ENCODE measurements at regions not wholly inside any gene's neighbourhood (a gene's known extent, or its start where the extent isn't known, plus 50 kb on each side); places are given as distances from the start of the nearest gene placed in this dataset.

- no peak for DNase-seq (ENCODE audit: low read depth in 3 of 3)
Observed at GRCh38 chr10:4264209-4264865, 479.3 kb upstream of the KLF6 start.

- DNase-seq (ENCODE audit: low read depth in 3 of 3) = no peak
Observed at GRCh38 chr10:4263601-4263921, 478.6 kb upstream of the KLF6 start.

DNA sequence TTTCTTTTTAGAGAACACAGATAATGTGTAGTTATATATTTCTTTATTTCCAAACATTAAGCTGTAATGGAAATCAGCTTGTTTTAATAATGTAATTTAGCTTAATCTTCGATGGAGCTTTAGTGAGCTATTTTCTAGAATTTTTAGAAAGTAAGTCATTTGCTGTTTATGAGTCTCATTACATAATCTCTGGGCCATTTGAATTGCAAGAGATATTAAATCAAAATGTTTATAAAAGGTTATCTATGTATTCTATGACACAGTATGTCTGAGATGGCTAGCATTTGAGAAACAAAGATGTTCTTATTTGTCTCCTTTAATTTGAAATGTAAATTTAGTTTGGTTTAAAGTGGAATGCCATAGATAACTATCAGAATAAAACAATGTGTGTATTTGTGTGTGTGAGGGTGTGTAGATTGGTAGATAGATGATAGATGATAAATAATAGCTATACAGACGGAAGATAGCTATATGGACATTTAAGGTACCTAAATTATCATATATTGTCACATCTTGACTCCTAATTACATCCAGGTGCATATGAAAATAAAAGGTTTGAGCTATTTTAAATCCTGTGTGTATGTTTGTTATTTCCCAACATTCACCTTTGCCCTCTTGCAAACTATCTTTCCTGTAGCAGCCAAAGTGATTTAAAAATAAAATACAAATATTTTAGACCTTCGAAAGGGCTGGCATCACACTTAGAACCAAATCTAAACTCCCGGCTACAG lies 478.0 kb upstream of the KLF6 start:
- no peak for DNase-seq (ENCODE audit: low read depth in 3 of 3)

DNA sequence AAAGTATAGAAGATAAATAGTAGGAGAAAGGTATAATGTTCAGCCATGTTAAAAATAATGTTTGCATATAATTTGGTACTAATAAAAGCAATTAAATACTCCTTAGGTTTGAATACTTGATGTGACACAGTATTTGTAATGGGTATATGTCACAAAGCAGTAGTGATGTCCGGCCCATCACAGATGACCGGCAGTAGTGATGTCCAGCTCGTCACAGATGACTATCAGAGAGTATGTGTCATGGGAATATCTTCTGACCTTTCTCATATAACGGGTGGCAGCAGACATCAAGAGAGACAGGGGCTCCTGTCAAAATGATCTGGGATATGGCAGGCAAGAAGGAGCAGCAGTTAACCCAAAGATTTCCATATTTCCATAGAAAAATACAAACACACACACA lies 477.4 kb upstream of the KLF6 start:
- no peak for DNase-seq (ENCODE audit: low read depth in 3 of 3)

DNA sequence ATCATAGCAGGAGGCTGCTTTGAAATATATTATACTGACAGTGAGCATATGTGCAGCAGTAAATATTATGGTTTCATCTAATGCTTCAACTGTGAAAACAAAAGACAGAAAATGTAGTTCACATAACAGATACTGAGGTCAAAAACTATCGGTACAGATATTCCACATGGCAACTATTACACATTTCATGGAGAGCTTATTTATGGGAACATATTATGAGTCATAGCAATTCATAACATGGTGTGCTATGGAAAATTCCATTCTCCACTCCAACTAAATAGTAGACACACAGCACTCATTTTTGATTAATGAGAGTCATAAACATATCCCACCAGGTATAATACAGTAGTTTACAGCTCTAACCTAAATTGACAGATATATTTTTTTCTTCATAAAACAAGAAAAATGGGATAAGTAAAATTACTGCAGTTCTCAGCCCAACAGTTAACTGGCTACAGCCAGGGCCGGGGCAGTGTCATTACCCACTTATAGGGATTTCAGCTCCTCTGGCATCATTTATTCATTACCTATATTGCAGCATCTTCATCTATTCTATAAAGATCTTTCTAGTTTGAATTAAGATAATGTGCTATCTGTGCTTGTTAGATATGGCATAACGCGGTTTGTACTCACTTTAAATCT lies 475.6 kb upstream of the KLF6 start:
- DNase-seq (ENCODE audit: low read depth in 3 of 3) = no peak

DNA sequence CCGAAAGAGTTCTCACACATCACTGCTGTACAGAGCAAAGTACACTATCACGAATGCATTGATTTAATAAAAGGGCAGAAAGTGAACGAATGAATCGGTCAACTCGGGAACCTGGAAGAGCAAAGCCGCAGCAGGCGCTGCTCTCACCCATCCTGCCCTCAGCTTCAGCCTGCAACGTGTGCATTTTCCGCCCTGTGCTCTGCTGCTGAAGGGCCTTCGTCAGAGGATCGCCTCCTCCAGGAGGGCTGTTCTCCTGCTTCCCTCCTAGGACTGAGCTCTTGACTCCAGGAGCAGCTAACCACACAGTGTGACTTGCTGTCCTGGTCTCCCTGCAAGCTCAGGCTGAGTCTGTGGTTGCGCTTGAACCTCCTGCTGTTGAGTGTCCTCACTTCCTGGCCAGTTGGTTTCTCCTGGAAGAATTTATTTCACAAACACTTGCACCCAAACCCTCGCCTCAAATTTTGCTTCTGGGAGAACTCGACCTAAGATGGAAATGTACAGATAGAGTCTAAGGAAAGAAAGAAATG lies 473.0 kb upstream of the KLF6 start:
- DNase-seq (ENCODE audit: low read depth in 3 of 3) = no peak

DNA sequence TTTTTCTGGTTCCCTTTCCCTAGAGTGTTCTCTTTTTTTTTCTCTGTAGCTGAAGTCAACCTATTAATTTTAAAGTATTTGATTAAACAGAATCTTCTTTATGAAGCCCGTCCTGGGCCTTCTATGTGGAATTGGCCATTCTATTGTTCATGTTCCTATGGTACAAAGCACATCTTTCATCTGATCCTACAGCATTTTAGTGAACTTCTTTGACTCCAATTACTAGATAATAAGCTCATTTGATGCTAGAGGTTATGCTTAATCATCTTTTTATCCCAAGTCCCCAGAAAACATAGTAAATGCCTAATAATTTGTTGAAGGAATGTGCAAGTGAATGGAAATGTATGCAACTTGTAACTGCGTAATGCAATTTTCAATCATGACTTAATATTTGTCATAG lies 472.0 kb upstream of the KLF6 start:
- DNase-seq (ENCODE audit: low read depth in 3 of 3) = no peak

GRCh38 chr10:4255751-4256150 lies 470.7 kb upstream of the KLF6 start:
- no peak for DNase-seq (ENCODE audit: low read depth in 3 of 3)

GRCh38 chr10:4254101-4254994 lies 469.3 kb upstream of the KLF6 start:
- no peak for DNase-seq (ENCODE audit: low read depth in 3 of 3)

DNA sequence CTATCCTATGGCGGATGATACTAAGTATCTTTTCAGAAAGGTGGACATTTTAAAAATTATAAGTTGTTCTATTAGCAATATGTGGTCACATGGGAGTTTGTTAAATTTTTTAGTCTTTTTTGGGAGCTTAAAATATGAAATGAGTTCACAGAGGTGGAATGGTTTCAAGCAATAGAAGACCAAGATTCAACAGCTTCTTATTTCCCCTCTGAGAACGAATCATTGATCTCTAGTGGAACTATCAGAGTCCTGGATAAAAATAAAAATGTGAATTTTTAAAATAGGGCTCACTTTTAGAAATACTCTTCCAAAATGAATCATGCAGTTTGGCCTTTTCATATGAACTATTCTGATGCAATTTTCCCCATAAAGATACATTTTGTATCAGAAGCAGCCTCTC lies 467.7 kb upstream of the KLF6 start:
- DNase-seq (ENCODE audit: low read depth in 3 of 3) = no peak

- no peak for DNase-seq (ENCODE audit: low read depth in 3 of 3)
Observed at GRCh38 chr10:4250587-4250887, 465.5 kb upstream of the KLF6 start.

DNA sequence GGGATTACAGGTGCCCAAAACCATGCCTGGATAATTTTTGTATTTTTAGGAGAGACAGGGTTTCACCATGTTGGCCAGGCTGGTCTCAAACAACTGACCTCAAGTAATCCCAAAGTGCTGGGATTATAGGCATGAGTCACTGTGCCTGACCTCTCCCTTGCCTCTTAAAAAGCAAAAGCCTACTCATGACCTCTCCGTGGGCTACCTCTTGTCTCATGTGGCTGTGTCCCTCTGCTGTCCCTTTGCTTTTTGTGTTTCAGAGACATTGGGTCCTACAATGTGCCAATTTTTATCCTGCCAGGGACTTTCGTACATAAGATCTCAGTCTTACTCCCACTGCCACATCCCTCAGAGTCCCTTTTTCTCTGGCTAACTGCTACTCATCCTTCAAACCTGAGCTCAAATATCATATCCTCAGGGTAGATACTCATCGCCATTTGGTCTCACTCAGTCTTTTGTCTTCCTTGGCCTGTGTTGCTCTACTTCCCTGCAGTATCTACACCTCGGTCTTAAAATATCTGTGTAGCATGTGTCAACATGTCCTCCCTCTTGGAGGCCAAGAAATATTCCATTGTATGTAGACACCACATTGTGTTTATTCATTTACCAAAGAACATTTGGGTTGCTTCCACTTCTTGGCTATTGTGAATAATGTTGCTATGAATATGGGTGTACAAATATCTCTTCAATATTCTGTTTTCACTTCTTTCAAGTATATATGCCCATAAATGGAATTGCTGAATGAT lies 465.0 kb upstream of the KLF6 start:
- DNase-seq (ENCODE audit: low read depth in 3 of 3) = no peak

DNA sequence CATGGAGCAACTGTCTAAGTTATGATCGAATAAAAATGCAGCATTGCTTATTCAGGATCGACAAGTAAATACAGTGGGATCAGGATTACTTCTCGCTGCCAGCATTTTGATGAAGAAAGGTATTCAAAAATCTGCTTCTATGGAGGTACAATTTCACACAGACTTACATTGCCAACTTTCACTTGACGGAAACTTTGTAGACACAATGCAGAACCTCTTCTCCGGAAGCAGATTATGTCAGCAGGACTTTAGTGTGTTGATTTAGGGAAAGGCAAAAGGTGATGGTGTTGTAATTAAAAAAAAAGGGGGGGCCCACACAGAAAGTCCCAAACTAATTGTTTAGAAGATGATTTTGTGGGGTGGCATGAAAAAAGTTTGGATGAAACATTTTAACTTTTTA lies 462.4 kb upstream of the KLF6 start:
- no peak for DNase-seq (ENCODE audit: low read depth in 3 of 3)

- DNase-seq (ENCODE audit: low read depth in 3 of 3) = no peak
Observed at GRCh38 chr10:4246881-4247358, 461.9 kb upstream of the KLF6 start.

DNA sequence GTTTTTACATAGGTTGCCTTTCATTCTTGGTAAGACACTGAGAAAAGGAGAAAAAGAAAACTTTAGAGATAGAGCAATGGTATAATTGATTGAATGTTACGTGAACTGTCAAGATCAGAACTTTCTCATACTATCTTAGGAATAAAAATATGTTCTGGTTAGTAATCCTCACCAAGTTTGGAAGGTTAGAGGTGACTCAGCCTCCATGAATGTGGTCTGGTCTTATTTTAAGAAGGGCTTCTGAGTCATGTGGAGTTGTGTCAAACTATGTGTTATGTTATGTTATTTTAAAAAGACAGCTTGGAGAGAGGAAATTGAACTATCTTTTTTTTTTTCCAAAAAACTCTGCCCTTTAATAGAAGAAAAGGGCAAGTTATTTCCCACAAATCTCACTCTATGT lies 458.6 kb upstream of the KLF6 start:
- DNase-seq (ENCODE audit: low read depth in 3 of 3) = no peak

- no peak for DNase-seq (ENCODE audit: low read depth in 3 of 3)
Observed at GRCh38 chr10:4243169-4243568, 458.2 kb upstream of the KLF6 start.

DNA sequence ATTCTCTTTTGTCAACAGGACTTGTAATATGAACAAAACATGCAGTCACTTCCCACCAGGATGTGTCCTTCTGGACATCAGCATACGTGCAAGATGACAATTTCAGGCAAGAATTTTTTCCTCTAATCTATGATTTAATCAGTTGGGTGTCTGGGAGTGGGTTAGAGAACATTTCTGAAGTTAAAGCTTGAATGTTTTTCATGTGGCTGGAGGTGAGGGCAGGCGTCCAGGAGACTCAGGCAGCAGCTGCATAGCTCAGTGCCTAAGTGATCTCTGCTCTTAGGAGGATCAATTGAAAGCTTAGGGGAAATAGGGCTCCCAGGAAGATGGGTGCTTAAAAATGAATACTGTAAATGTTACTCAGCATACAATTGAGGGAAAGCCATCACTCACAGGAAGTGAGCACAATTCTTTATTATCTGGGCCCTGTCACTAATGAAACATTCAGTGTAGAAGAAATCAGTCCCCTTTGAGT lies 457.6 kb upstream of the KLF6 start:
- DNase-seq (ENCODE audit: low read depth in 3 of 3) = no peak

DNA sequence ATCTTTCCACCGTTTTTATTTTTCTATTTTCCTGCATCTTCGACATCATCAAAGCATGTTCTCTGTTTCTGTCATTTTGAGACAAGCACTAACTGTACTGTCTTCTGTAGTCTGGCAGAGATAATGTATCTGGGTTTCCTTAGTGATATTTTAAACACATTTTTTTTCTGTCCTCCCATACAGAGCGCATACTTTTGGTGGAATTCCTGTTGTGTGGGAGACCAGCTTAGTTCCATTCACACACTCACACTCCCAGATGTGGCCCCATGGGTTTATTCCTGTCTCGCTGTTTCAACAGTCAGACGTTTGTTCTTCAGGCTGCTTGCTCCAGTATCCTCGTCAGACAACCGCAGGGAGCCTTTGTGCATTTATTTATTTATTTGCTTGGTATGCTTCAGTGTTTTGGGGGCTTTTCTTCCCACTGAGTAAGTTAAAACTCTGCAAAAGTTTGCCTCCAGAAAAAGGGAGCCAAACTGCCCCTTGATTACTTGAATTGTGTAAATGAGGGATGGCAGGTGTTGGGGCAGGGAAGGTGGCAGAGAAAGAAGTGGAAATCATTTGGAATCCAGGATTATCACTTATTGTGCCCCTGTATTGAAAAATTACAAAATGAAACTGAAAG lies 456.8 kb upstream of the KLF6 start:
- no peak for DNase-seq (ENCODE audit: low read depth in 3 of 3)

- DNase-seq (ENCODE audit: low read depth in 3 of 3) = no peak
Observed at GRCh38 chr10:4240608-4241197, 455.7 kb upstream of the KLF6 start.

DNA sequence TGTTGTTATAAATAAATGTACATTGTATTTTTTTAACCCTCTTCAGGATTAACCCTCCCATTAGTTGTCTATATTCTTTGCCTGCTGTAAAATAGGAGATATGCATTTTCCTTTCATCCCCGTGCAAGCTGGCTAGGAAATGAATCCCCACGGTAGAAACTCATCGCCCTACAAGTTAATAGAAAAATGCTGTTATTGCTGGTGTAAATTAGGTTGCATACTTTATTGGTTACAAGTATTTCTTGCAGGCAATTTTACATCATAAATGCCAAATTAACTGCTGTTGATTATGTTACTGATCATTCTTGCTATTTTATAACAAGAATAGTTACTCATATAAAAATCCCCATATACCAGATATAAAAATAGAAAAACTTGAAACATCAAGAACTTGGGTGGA lies 454.2 kb upstream of the KLF6 start:
- no peak for DNase-seq (ENCODE audit: low read depth in 3 of 3)

Measured in stimulated activated CD4-positive, alpha-beta T cell treated with anti-CD3 and anti-CD28 coated beads, TNF-alpha, amount 100 ng/mL, for 4 hours (primary cell).